ENCODE measurements at regions not wholly inside any gene's neighbourhood (a gene's known extent, or its start where the extent isn't known, plus 50 kb on each side); places are given as distances from the start of the nearest gene placed in this dataset.

DNA sequence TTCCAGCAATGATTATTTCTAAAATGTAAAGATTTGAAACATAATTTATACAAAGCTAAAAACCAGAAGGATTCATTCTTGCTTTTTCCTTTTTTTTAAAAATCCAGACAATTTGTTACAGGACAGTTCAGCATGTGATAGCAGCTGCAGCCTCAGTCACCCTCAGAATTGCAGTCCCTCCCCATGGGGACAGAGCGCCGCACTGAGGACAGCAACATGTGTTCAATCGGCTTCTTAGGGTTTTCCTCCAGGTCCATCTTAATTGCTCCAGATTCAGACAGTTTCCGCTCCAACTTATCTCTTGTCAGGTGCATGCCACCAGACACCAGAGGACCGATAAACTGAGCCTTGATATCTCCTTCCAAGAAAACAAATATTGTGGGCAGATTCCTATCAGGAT lies 134.9 kb upstream of the TBC1D5 start:
- Histone ChIP-seq H4K20me1 (ENCODE audit: control insufficient read depth, insufficient read depth, low read depth, low read length) (no peaks in the 10 kb centered on the region), H3K4me3 (ENCODE audit: low read length) (no peak overlapping the region), H3K27me3 (ENCODE audit: control insufficient read depth, low read length) (peaks cover 6% of the 10 kb centered on the region; the same call in 1 of the 2 replicates), H3K27ac (ENCODE audit: low read depth, low read length) (no peak overlapping the region), H3K79me2 (ENCODE audit: control insufficient read depth, low read length) (no peaks in the 10 kb centered on the region), H3K4me1 (ENCODE audit: control insufficient read depth, low read length) (no peaks in the 10 kb centered on the region), H3K9me3 (ENCODE audit: control insufficient read depth, insufficient read depth, low read length) (no peaks in the 10 kb centered on the region), H3K36me3 (ENCODE audit: control insufficient read depth, low read length) (no peaks in the 10 kb centered on the region), H3K4me2 (ENCODE audit: low read length) (no peak overlapping the region), H3K9me2 (replicated peaks; ENCODE audit: control insufficient read depth, low read length) (no peaks in the 10 kb centered on the region), H3F3A (ENCODE audit: control insufficient read depth, insufficient read depth) (no peaks in the 10 kb centered on the region)
- TF ChIP-seq, protein P1, sequence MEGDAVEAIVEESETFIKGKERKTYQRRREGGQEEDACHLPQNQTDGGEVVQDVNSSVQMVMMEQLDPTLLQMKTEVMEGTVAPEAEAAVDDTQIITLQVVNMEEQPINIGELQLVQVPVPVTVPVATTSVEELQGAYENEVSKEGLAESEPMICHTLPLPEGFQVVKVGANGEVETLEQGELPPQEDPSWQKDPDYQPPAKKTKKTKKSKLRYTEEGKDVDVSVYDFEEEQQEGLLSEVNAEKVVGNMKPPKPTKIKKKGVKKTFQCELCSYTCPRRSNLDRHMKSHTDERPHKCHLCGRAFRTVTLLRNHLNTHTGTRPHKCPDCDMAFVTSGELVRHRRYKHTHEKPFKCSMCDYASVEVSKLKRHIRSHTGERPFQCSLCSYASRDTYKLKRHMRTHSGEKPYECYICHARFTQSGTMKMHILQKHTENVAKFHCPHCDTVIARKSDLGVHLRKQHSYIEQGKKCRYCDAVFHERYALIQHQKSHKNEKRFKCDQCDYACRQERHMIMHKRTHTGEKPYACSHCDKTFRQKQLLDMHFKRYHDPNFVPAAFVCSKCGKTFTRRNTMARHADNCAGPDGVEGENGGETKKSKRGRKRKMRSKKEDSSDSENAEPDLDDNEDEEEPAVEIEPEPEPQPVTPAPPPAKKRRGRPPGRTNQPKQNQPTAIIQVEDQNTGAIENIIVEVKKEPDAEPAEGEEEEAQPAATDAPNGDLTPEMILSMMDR (IDR thresholded peaks at IDR 0.05; ENCODE audit: low read depth, low read length, poor library complexity, severe bottlenecking), result no peak
- no peak for TF ChIP-seq EZH2phosphoT487 (IDR thresholded peaks at IDR 0.05; ENCODE audit: borderline replicate concordance, low read length)

DNA sequence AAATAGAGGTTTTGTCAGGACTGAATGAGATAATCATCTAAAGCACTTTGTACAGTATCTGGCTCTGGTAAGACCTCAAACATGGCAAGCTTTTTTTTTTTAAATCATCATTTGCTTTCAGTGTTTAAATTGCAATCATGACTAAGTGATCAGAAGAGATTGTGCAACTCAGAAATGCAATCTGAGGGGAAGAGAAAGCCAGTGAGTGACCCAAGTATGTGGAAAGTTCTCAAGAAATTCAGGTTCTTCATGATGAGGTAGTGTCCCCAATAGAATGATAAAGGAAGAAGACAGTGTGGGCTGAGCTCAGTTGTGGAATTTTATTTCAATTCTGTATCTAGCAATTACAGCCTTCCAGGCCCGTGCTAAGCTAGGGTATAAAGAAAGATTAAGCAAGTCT lies 132.2 kb upstream of the TBC1D5 start:
- Histone ChIP-seq H3K27me3 (ENCODE audit: control insufficient read depth, low read length) (no peaks in the 10 kb centered on the region), H3K79me2 (ENCODE audit: control insufficient read depth, low read length) (no peaks in the 10 kb centered on the region), H4K20me1 (ENCODE audit: control insufficient read depth, insufficient read depth, low read depth, low read length) (no peaks in the 10 kb centered on the region), H3K9me2 (replicated peaks; ENCODE audit: control insufficient read depth, low read length) (no peaks in the 10 kb centered on the region), H3K36me3 (ENCODE audit: control insufficient read depth, low read length) (no peaks in the 10 kb centered on the region), H3K27ac (ENCODE audit: low read depth, low read length) (no peak overlapping the region), H3F3A (ENCODE audit: control insufficient read depth, insufficient read depth) (no peaks in the 10 kb centered on the region), H3K4me1 (ENCODE audit: control insufficient read depth, low read length) (no peaks in the 10 kb centered on the region), H3K9me3 (ENCODE audit: control insufficient read depth, insufficient read depth, low read length) (no peaks in the 10 kb centered on the region), H3K4me3 (ENCODE audit: low read length) (no peak overlapping the region), H3K4me2 (ENCODE audit: low read length) (no peak overlapping the region)
- no peak for TF ChIP-seq EZH2phosphoT487 (IDR thresholded peaks at IDR 0.05; ENCODE audit: borderline replicate concordance, low read length)
- TF ChIP-seq, protein P1 (IDR thresholded peaks at IDR 0.05; ENCODE audit: low read depth, low read length, poor library complexity, severe bottlenecking), result no peak

DNA sequence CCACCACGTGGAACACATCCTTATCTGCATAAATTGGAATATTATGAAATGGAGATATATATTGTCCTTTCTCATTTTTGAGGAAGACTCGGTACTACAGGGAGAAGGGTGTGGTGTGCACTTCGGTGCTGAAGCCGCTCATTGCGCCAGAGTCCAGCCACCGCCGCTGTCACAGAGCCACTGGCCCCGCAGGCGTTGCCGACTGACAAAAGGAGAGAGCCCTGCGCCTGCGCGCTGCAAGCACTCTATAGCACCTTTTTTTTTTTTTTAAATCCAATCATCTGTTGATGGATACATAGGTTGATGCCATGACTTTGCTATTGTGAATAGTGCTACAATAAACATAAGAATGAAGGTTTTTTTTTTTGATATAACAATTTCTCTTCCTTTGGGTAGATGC lies 130.0 kb upstream of the TBC1D5 start:
- H3K27me3 ChIP-seq (ENCODE audit: control insufficient read depth, low read length), result no peaks in the 10 kb centered on the region
- H3K9me2 ChIP-seq (replicated peaks; ENCODE audit: control insufficient read depth, low read length), result no peaks in the 10 kb centered on the region
- H3K79me2 ChIP-seq (ENCODE audit: control insufficient read depth, low read length), result no peaks in the 10 kb centered on the region
- H3K9me3 ChIP-seq (ENCODE audit: control insufficient read depth, insufficient read depth, low read length), result no peaks in the 10 kb centered on the region
- H3K4me3 ChIP-seq (ENCODE audit: low read length), result no peak overlapping the region
- H3K4me1 ChIP-seq (ENCODE audit: control insufficient read depth, low read length), result no peaks in the 10 kb centered on the region
- no peaks in the 10 kb centered on the region for H3F3A ChIP-seq (ENCODE audit: control insufficient read depth, insufficient read depth)
- H3K4me2 ChIP-seq (ENCODE audit: low read length), result no peak overlapping the region
- no peak overlapping the region for H3K27ac ChIP-seq (ENCODE audit: low read depth, low read length)
- TF ChIP-seq EZH2phosphoT487 (IDR thresholded peaks at IDR 0.05; ENCODE audit: borderline replicate concordance, low read length), result no peak
- TF ChIP-seq, protein P1 (IDR thresholded peaks at IDR 0.05; ENCODE audit: low read depth, low read length, poor library complexity, severe bottlenecking), result no peak
- no peaks in the 10 kb centered on the region for H4K20me1 ChIP-seq (ENCODE audit: control insufficient read depth, insufficient read depth, low read depth, low read length)
- H3K36me3 ChIP-seq (ENCODE audit: control insufficient read depth, low read length), result no peaks in the 10 kb centered on the region

DNA sequence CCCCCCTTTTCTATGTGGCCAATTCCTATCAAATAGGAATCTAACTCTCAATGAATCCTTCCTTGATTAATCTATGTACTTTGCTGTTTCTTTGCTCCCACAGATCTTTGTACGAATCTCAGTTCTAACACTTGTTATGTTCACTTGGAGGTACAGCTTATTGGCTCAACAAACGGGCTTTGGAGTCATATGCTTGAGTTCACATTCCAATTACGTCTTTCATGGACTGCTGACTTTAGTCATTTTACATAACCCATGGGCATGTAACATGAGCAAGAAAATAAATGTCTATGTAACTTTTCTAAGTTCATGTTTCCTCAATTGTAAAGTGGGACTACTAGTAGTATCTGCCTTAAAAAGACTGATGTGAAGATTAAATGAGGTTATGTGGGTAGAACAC lies 123.2 kb upstream of the TBC1D5 start:
- H3K4me3 ChIP-seq (ENCODE audit: low read length), result no peak overlapping the region
- no peaks in the 10 kb centered on the region for H3F3A ChIP-seq (ENCODE audit: control insufficient read depth, insufficient read depth)
- no peak for TF ChIP-seq EZH2phosphoT487 (IDR thresholded peaks at IDR 0.05; ENCODE audit: borderline replicate concordance, low read length)
- TF ChIP-seq, protein P1 (IDR thresholded peaks at IDR 0.05; ENCODE audit: low read depth, low read length, poor library complexity, severe bottlenecking), result no peak
- no peaks in the 10 kb centered on the region for H3K4me1 ChIP-seq (ENCODE audit: control insufficient read depth, low read length)
- no peaks in the 10 kb centered on the region for H3K27me3 ChIP-seq (ENCODE audit: control insufficient read depth, low read length)
- no peaks in the 10 kb centered on the region for H3K9me2 ChIP-seq (replicated peaks; ENCODE audit: control insufficient read depth, low read length)
- H4K20me1 ChIP-seq (ENCODE audit: control insufficient read depth, insufficient read depth, low read depth, low read length), result no peaks in the 10 kb centered on the region
- no peak overlapping the region for H3K27ac ChIP-seq (ENCODE audit: low read depth, low read length)
- H3K9me3 ChIP-seq (ENCODE audit: control insufficient read depth, insufficient read depth, low read length), result no peaks in the 10 kb centered on the region
- H3K36me3 ChIP-seq (ENCODE audit: control insufficient read depth, low read length), result no peaks in the 10 kb centered on the region
- no peaks in the 10 kb centered on the region for H3K79me2 ChIP-seq (ENCODE audit: control insufficient read depth, low read length)
- no peak overlapping the region for H3K4me2 ChIP-seq (ENCODE audit: low read length)
